ENCODE measurements at regions not wholly inside any gene's neighbourhood (a gene's known extent, or its start where the extent isn't known, plus 50 kb on each side); places are given as distances from the start of the nearest gene placed in this dataset.
"Not testable (repeated sequence)": the region's sequence is repeated elsewhere in the genome, so short reads cannot be mapped to it uniquely, and the experiment has no call there.

- H3K9me3 ChIP-seq, result no peaks in the 10 kb centered on the region
- TF ChIP-seq CTCF (IDR thresholded peaks at IDR 0.05) (no peak), POLR2A (IDR thresholded peaks at IDR 0.05) (no peak)
- ATAC-seq (no peak), DNase-seq (no peak)
- WGBS (ENCODE audit: insufficient coverage, low coverage, low lambda C conversion rate, missing lambda C conversion rate), result 27% methylated on average over 2 of the region's 2 CpGs
- H3K27me3 ChIP-seq, result no peaks in the 10 kb centered on the region
- H3K36me3 ChIP-seq, result no peaks in the 10 kb centered on the region
- H3K27ac ChIP-seq, result no peak overlapping the region
- intact Hi-C loops (cut with DNase I), result no loop called here
- no peaks in the 10 kb centered on the region for H3K4me1 ChIP-seq
- H3K4me3 ChIP-seq, result no peak overlapping the region
Measured at GRCh38 chr9:75548871-75549270, 341.6 kb upstream of the PCSK5 start.

GRCh38 chr9:75551861-75552260 is 338.6 kb upstream of the PCSK5 start:
- H3K36me3 ChIP-seq, result no peaks in the 10 kb centered on the region
- intact Hi-C loops (cut with DNase I), result no loop called here
- whole genome bisulfite sequencing (ENCODE audit: insufficient coverage, low coverage, low lambda C conversion rate, missing lambda C conversion rate), result 47% methylated on average over 1 of the region's 1 CpG
- no peaks in the 10 kb centered on the region for H3K27me3 ChIP-seq
- H3K27ac ChIP-seq, result no peak overlapping the region
- DNase-seq (no peak), ATAC-seq (no peak)
- H3K4me3 ChIP-seq, result no peak overlapping the region
- H3K4me1 ChIP-seq, result no peaks in the 10 kb centered on the region
- TF ChIP-seq CTCF (IDR thresholded peaks at IDR 0.05), result no peak
- TF ChIP-seq POLR2A (IDR thresholded peaks at IDR 0.05), result no peak
- no peaks in the 10 kb centered on the region for H3K9me3 ChIP-seq

GRCh38 chr9:75552941-75553340 is 337.5 kb upstream of the PCSK5 start:
- TF ChIP-seq CTCF (IDR thresholded peaks at IDR 0.05) (no peak), POLR2A (IDR thresholded peaks at IDR 0.05) (no peak)
- ATAC-seq (no peak), DNase-seq (no peak)
- intact Hi-C loops (cut with DNase I), result no loop called here
- H3K27me3 ChIP-seq, result no peaks in the 10 kb centered on the region
- no peaks in the 10 kb centered on the region for H3K4me1 ChIP-seq
- no peak overlapping the region for H3K4me3 ChIP-seq
- no peak overlapping the region for H3K27ac ChIP-seq
- H3K9me3 ChIP-seq, result no peaks in the 10 kb centered on the region
- no peaks in the 10 kb centered on the region for H3K36me3 ChIP-seq

- H3K27me3 ChIP-seq; H3K4me3 ChIP-seq; H3K36me3 ChIP-seq; H3K4me1 ChIP-seq; H3K9me3 ChIP-seq; ATAC-seq; H3K27ac ChIP-seq; intact Hi-C loops (cut with DNase I): not testable (repeated sequence)
- peak in 2 of 3 donors; percentile 24 to 45 for DNase-seq
- WGBS (ENCODE audit: insufficient coverage, low coverage, low lambda C conversion rate, missing lambda C conversion rate), result no CpG with 5 or more reads among the region's 2 CpGs
Measured at GRCh38 chr9:75566813-75567212, 323.7 kb upstream of the PCSK5 start.

- Histone ChIP-seq H3K9me3 (no peaks in the 10 kb centered on the region), H3K4me3 (no peak overlapping the region), H3K4me1 (peaks cover 0 to 4% (median 0%) of the 10 kb centered on the region in 4 donors), H3K27ac (no peak overlapping the region), H3K27me3 (no peaks in the 10 kb centered on the region), H3K36me3 (no peaks in the 10 kb centered on the region)
- WGBS (ENCODE audit: insufficient coverage, low coverage, low lambda C conversion rate, missing lambda C conversion rate), result 72% methylated on average over 2 of the region's 2 CpGs
- intact Hi-C loops (cut with DNase I), result no loop called here
- TF ChIP-seq POLR2A (IDR thresholded peaks at IDR 0.05), result no peak
- no peak for TF ChIP-seq CTCF (IDR thresholded peaks at IDR 0.05)
- DNase-seq (no peak), ATAC-seq (no peak)
Measured at GRCh38 chr9:75570538-75570937, 319.9 kb upstream of the PCSK5 start.
